C1 segment of cervical spinal cord (tissue), 14 donors: ENCODE measurements at regions not wholly inside any gene's neighbourhood (a gene's known extent, or its start where the extent isn't known, plus 50 kb on each side); places are given as distances from the start of the nearest gene placed in this dataset.

Experiments
- DNase-seq, 14 donors: peaks; one replicate each; lab custom pipeline; 2025; lab: John Stamatoyannopoulos, UW

- DNase-seq = no peak
These were observed 372.6 kb downstream of the SOX11 start for GRCh38 chr2:6064757-6065156.

GRCh38 chr2:6065703-6066102 lies 373.5 kb downstream of the SOX11 start:
- no peak for DNase-seq

- DNase-seq = no peak
These were observed 374.9 kb downstream of the SOX11 start for GRCh38 chr2:6067089-6067488.

DNA sequence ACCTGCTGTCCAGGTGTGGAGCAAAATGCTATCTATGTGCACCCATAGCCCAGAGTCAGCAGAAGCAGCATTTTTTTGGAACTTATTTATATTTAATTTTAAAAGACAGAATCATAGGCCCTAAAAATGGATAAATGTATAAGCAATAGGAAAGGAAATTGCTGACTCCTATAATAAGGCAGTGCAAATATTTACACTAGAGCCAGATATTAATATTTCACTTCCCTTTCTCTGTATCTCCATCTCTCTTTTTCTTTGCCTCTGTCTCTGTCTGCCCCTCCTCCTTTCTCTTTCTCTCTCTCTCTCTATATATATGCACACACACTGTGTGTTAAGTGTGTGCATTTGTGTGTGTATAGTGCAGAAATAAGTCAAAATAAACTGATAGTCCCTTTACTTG lies 375.6 kb downstream of the SOX11 start:
- DNase-seq = no peak

DNA sequence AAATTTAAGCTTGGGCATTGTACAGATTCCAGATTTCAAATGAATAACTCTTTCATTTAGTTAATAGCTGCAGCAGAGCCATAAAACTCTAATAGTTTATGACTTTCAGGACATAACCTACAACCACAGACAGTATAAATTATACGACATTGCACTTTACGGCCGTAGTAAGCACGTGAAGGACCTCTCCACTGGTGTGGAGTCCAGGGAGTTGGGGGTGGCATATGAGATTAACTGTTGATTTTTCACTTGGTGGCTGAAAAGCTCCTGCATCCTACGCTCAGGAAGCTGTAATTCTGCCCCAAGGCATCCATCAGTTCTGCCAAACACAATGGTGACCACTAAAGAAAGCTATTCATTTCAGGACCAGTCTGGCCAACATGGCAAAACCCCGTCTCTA lies 376.2 kb downstream of the SOX11 start:
- DNase-seq = no peak

- no peak for DNase-seq
These were observed 377.2 kb downstream of the SOX11 start for GRCh38 chr2:6069381-6069780.

- no peak for DNase-seq
These were observed 379.3 kb downstream of the SOX11 start for GRCh38 chr2:6071519-6071918.

- DNase-seq = no peak
These were observed 380.1 kb downstream of the SOX11 start for GRCh38 chr2:6072276-6072675.

- DNase-seq = no peak
These were observed 380.6 kb downstream of the SOX11 start for GRCh38 chr2:6072768-6073167.

DNA sequence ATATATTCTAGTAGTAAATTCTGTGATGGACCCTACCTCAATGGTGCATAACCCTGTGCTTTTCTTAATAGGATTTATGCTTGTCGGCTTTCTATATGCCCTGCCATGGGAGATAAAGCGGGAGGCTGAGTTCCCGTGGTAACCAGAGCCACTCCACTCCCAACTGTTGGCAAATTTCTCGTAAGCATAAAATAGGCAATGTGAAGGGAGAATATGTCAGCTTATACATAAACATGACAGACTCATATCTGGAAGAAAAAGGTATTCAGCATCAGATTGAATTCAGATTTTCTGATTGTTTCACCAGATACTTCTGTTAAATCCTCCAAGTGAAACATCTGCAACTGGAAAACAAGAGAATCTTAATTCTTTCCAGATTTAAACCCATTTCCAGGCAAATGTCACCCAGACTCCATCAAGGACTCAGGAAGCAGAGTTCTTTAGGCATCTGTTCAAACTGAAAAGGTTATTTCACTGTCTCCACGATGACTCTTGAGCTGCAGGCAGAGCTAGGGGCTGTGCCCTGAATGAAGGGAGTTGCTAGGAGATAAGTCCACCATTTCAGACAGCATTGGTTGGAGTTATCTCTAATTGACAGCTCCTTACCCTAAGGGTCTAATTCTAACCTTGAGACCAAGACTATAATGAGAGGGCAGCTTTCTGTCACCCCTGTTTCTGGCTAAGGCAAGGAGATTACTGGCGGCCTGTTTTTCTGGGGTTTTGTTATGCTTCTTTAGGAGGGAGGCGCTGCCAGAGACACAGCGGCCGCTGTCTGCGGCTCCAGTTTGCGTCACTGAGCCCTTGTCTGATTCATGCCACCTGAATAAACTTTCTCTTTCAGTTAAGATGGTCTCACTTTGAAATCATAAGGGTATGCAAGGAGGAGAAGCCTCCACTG lies 381.3 kb downstream of the SOX11 start:
- DNase-seq = peak in 7 of 14 donors; percentile 7 to 56 (median 27)

- DNase-seq = no peak
These were observed 382.0 kb downstream of the SOX11 start for GRCh38 chr2:6074089-6074643.

DNA sequence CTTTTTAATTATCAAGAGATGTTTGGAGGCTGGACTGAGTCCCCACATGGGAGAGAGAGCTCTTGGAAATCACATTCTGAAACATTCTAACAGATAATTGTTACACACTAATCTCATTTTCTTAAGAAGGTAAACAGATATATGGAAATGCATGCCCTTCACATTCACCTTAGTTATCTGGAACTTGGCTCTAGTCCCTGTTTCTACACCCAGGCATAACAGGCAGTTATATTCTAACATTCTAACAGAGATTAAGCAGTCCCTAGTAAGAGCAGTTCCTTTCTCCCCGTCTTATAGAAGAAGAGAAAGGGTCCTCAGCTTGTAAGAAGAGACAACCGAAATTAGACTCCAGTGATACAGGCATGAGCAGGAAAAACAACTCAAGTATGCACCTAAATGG lies 385.4 kb downstream of the SOX11 start:
- no peak for DNase-seq

GRCh38 chr2:6078414-6078813 lies 386.2 kb downstream of the SOX11 start:
- no peak for DNase-seq

- no peak for DNase-seq
These were observed 387.2 kb downstream of the SOX11 start for GRCh38 chr2:6079405-6079804.

- peak in 12 of 14 donors; percentile 5 to 81 (median 56) for DNase-seq
These were observed 389.0 kb downstream of the SOX11 start for GRCh38 chr2:6080932-6081753.

GRCh38 chr2:6081955-6082624 lies 389.9 kb downstream of the SOX11 start:
- no peak for DNase-seq

GRCh38 chr2:6082625-6083018 lies 390.4 kb downstream of the SOX11 start:
- no peak for DNase-seq

DNA sequence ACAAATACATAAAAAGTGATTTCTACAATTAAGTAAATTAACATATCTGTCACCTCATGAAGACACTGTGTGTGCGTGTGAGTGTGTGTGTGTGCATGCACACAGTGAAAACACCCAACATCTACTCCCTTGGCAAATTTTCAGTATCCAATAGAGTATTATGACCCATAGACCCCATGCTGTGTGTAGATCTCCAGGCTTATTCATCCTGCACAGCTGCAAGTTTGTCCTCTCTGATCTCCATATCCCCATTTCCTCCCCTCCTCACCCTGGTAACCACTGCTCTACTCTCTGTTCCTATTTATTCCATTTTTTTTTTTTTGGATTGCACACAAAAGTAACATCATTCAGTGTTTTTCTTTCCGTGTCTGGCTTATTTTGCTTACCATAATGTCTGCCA lies 391.0 kb downstream of the SOX11 start:
- no peak for DNase-seq

DNA sequence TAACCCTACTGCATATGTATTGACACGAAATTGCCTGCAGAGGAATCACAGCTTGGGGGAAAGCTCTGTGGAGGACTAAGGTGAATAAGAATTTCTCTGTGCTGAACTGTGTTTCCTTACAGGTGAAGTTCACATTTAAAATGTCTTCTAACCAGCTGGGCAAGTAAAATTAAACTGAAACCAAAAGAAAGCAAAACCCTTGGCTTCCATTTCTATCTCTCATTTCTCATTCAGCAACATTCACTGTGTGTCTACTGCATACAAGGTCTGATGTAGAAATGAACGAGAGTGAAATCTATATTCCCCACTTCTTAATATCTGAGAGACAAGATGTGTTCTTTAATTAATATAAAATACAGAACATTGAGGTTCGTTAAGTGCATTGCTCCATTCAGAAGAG lies 397.3 kb downstream of the SOX11 start:
- no peak for DNase-seq

- no peak for DNase-seq
These were observed 411.2 kb downstream of the SOX11 start for GRCh38 chr2:6103372-6103771.

- DNase-seq = no peak
These were observed 411.8 kb downstream of the SOX11 start for GRCh38 chr2:6103949-6104348.

DNA sequence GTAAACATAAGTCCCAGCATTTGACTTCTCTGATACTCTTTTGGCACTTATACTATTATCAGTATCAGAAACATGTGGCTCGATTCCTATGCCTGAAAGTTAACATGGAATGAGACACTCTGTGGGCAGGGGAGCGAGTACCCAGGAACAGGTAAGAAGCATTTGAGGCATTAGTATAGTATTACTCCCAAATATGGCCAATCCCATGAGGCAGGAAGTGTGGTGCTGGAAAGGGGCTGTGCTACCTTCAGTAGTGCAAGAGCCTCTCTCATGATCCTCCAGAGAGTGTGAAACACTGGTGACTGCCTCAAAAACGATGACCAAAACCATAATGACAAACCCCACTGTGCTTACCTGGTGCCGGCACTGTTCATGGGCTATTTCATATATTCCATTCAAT lies 415.1 kb downstream of the SOX11 start:
- no peak for DNase-seq
